Neural cell (in vitro differentiated cells): ENCODE measurements at regions not wholly inside any gene's neighbourhood (a gene's known extent, or its start where the extent isn't known, plus 50 kb on each side); places are given as distances from the start of the nearest gene placed in this dataset.

Experiments used
- EZH2 ChIP-seq: fragments of 200-600, 300-800 bp; shearing (Covaris generic), sonication (generic); IDR thresholded peaks from 2 replicates; pipeline ENCODE4 v1.6.1; 2014; ENCODE audit warnings: antibody characterized with exemption, low read length, borderline replicate concordance, mild to moderate bottlenecking; ENCODE audit not compliant: insufficient read depth, poor library complexity, severe bottlenecking
- POLR2AphosphoS5 ChIP-seq: IDR thresholded peaks from 2 replicates; pipeline ENCODE4 v1.6.1; 2012
- RAD21 ChIP-seq: fragments of 450-650 bp; conservative IDR thresholded peaks from 2 replicates; pipeline ENCODE4 v1.6.1; 2014; ENCODE audit warnings: antibody characterized with exemption, mild to moderate bottlenecking, moderate library complexity
- TF ChIP-seq, protein P1 (sequence below): fragments of 450-650 bp; IDR thresholded peaks from 2 replicates; pipeline ENCODE4 v1.5.1; 2014; ENCODE audit warnings: antibody characterized with exemption, mild to moderate bottlenecking, moderate library complexity; ENCODE audit not compliant: poor library complexity, severe bottlenecking

DNA sequence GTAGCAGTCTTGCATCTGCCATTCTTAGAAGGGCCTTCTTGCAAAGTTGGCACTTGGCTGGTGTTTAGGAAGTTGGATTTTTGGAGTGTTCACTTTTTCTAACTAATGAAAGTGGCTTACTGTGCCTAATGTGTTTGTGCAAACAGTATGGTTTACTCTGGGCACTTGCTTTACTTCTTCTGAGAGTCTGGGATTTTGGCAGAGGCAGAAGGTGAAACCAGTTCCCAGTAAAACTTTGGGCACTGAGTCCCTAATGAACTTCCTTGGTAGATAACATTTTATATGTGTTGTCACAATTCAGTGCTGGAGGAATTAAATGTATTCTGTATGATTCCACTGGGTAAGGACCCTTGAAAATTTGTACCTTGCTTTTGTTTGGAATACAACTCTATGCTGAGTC is 155.7 kb downstream of the FAM170A start:
- TF ChIP-seq, protein P1, sequence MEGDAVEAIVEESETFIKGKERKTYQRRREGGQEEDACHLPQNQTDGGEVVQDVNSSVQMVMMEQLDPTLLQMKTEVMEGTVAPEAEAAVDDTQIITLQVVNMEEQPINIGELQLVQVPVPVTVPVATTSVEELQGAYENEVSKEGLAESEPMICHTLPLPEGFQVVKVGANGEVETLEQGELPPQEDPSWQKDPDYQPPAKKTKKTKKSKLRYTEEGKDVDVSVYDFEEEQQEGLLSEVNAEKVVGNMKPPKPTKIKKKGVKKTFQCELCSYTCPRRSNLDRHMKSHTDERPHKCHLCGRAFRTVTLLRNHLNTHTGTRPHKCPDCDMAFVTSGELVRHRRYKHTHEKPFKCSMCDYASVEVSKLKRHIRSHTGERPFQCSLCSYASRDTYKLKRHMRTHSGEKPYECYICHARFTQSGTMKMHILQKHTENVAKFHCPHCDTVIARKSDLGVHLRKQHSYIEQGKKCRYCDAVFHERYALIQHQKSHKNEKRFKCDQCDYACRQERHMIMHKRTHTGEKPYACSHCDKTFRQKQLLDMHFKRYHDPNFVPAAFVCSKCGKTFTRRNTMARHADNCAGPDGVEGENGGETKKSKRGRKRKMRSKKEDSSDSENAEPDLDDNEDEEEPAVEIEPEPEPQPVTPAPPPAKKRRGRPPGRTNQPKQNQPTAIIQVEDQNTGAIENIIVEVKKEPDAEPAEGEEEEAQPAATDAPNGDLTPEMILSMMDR: no peak
- TF ChIP-seq EZH2: no peak
- no peak for TF ChIP-seq RAD21
- no peak for TF ChIP-seq POLR2AphosphoS5
